Skin of body (tissue), 1 donor: ENCODE measurements at regions not wholly inside any gene's neighbourhood (a gene's known extent, or its start where the extent isn't known, plus 50 kb on each side); places are given as distances from the start of the nearest gene placed in this dataset.

Source experiments
- DNase-seq: peaks from one replicate; lab custom pipeline; 2025; lab: John Stamatoyannopoulos, UW

DNA sequence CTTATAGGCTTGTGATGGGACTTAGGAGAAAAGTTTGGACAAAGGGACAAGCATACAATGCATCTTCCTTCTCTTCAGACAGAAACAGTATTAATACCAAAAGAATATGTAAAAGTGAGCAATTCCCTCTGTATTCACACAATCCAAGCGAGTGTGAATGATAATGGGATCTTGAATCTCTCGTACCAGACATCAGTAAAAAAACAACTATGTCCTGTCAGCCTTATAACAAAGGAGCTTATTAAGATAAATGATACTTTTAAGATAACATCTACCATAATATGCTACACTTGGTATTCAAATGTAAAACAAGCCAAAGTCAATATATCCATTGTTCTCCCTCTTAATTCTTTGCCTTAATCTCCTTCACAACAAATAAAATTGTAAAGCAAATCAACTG, 288.6 kb upstream of the CNTN6 start:
- no peak for DNase-seq

DNA sequence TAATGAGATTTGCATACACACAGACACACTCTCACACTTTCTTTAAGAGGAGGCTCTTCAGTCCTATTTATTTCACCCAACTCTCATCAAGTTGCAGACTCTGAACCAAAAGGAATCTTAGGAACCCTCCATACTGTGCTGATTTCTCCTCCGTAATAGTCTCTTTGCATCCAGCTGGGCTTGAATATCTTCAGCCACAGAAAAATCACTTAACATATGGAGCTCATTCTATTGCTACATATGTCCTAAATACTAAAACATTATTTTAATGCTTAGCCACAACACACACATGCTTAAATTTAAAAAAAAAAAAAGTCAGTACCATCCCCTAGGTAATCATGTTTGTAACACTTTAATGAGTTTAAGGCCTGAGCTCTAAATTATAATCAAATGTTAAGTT, 287.5 kb upstream of the CNTN6 start:
- no peak for DNase-seq

DNA sequence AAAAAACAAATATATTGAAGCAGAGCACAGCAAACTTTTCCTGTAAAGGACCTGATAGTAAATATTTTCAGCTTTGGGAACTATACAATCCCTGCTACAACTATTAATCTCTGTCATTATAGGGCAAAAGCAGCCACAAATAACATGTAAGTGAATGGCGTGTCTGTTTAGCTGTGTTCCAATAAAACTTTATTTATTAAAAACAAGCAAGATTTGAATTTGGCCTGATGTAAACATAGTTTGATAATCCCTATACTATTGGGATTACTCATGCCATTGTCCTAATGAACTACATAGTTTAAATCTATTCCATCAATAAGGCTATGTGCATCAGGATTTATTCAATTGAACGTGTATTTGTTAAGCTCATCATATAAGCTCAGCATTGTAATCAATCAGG, 286.8 kb upstream of the CNTN6 start:
- DNase-seq: no peak

DNA sequence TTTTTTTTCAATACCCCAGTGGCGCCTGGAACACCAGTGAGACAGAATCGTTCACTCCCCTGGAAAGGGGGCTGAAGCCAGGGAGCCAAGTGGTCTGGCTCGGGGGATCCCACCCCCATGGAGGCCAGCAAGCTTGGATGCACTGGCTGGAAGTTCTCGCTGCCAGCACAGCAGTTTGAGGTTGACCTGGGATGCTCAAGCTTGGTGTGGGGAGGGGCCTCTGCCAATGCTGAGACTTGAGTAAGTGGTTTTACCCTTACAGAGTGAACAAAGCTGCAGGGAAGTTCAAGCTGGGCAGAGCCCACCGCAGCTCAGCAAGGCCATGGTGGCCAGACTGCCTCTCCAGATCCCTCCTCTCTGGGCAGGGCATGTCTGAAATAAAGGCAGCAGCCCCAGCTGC, 276.2 kb upstream of the CNTN6 start:
- DNase-seq: no peak

DNA sequence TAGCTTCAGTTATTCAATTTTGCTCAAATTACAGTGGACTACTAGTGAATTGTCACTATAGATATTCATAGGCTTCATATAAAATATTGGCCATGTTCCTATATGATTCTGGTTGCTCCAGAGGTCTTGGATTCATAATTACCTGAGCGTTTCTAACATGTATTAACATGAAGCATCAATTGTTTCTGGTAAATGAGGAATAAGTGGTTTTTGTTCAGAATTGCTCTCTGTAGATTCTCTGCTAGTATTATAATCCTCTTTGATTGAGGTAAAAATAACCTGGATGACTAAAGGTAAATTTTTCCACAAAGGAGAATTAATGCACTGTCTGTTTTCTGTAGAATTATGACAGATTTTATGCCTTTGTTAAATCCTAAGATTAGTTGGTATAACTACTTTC, 258.1 kb upstream of the CNTN6 start:
- DNase-seq: no peak

DNA sequence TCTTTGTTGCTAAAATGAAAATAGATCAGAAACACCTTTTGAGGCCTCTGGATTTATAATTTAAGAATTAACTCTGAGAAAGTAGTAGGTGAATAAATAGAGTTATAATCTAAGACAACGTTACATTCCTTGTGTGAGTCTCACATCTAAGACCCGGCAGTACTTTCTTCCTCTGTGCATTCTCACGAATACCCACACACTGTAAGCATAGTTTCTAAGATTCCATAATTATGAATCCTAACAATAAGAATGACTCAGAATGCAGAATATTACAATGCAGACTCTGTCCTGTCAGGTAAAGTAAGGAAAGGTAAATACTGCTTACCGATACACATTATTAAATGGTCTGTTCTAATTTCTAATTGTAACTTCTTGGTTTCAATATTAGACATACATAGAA, 257.7 kb upstream of the CNTN6 start:
- no peak for DNase-seq

DNA sequence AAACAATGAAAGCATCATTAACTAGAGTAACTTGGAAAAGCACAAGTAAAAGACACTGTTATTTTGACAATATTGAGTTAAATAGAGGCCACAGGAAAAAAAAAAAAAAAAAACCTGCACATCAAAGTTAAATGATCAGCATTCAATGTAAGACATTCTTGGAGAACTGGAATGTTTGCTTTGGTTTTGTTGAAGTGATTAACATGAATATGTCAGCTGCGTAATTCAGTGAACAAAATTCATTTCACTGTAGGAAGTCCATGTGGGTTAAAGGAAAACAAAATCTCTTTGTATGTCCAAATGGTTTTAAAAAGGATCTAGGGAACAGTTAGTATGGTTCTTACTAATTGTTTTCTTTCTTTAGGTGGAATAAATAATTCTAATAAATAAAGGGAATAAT, 252.8 kb upstream of the CNTN6 start:
- no peak for DNase-seq

DNA sequence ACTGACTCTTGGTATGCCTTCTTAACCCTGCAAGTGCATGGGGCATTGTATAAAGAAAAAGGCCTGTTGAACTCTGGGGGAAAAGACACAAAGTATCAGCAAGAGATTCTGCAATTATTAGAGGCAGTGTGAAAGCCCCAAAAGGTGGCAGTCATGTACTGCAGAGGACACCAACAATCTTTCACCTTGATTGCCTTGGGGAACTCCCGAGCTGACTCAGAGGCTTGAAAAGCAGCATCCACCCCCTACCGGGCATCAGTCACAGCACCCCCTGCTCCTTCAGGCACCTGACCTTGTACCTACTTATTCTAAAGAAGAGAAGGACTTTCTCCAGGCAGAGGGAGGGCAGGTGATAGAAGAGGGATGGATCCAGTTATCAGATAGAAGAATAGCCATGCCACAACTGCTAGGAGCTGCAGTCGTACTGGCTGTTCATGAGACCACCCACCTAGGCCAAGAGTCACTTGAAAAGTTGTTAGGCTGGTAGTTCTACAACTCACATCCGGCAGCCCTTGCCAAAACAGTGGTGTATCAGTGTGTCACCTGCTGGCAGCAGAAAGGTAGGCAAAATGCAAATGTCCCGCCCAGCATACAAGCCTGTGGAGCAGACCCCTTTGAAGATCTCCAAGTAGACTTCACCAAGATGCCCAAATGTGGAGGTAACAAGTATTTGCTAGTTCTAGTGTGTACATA, 241.6 kb upstream of the CNTN6 start:
- no peak for DNase-seq

DNA sequence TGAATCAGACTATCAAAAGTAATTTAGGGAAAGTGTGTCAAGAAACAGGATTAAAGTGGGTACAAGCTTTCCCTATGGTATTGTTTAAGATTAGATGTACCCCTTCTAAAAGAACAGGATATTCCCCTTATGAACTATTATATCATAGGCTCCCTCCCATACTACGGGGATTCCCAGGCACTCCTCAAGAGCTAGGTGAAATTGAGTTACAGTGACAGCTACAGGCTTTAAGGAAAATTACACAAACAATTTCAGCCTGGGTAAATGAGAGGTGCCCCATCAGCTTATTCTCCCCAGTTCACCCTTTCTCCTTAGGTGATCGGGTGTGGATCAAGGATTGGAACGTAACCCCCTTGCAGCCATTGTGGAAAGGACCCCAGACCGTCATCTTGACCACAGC, 240.8 kb upstream of the CNTN6 start:
- no peak for DNase-seq

DNA sequence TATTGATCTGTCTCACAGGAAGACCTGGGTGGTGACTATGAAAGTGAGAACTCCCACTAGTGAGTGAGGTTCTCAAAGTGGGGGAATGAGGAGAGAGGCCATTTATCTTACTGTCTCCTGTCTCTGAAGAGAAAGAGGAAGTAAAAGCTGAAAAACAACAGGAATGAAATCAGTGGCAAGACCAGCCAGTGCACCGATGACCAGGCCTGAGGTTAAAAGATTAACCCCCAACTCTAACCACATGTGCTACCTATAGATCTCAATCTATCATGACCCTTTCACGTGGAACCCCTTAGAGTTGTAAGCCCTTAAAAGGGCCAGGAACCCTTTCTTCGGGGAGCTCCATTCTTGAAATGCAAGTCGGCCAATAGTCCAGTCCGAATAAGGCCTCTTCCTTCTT, 239.3 kb upstream of the CNTN6 start:
- DNase-seq: no peak

DNA sequence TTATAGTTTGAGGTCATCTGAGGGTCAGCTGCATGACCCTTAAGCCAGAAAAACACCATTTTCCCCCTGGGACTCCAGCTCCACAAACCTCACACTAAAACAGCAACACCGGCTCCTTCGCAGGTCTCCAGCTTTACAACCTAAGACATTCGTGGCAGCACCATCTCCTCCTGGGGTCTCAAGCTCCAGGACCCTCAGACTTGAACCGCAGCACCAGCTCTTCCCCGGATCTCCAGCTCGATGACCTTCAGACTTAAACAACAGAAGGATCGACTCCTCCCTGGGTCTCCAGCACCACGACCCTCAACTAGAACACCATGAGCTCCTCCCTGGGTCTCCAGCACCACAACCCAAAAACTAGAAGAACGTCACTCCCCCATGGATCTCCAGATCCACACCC, 233.7 kb upstream of the CNTN6 start:
- DNase-seq: no peak

DNA sequence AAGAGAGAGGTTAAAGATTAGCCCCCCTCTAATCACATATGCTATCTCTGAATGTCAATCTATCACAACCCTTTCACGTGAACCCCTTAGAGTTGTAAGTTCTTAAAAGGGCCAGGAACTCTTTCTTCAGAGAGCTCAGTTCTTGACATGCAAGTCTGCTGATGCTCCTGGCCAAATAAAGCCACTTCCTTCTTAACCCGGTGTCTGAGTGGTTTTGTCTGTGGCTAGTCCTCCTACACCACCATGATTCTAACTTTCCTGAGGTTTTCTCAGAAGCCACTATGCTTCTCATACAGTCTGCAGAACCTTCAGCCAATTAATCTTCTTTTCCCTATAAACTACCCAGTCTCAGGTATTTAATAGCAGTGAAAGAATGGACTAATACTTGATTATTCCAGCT, 231.1 kb upstream of the CNTN6 start:
- DNase-seq: no peak

DNA sequence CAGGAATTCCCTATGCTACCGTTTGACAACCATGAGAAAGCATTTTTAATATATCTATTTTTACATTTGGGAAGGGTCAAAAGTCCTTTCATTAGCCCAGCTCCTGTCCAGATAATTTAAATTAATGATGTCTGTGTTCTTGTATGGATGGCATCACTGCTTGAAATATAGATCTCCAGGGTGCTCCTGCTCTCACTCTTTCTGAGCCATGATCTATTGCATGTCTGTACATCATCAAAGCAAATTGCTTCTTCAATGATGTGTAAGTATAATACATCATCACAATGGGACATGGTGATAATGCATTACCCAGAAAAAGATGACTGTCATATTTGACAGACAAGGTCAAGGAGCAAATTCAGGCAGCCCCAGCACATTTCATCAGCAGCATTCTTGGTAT, 223.6 kb upstream of the CNTN6 start:
- no peak for DNase-seq

DNA sequence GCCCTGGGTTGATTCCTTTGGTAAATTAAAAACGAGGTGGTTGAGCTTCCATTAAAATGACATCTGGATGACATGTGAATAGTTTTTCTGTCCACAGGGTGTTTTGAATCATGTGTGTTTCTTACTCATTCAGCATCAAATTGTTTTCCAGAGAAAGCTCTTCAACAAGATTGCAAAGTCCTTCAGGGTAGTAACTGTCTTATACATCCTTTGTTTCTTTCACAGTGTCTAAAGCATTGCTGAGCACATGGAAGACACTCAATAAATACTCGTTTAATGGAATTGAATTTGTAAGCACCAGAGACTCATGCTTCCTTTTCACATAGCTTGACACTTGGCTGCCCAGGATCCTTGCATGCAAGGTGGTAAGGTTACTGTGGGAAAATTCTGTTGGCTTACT, 223.1 kb upstream of the CNTN6 start:
- peak; percentile 5 for DNase-seq

DNA sequence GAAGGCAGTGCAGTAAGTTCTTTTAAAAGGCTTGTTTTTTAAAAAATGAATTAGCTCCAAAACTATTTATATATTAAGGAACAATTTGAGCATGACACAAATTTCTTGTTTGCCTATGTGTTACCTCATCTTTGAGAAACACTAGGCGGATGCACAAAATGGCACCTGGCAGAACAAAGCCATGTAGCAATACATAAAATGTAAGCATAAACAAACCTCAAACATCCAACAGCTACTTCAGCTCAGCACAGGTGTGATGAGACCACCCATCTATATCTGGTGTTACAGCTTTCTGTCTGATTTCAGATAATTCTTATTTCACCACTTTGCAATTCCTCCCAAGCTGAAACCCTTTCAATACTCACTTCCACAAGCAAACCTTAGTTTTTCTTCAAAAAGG, 221.2 kb upstream of the CNTN6 start:
- no peak for DNase-seq

DNA sequence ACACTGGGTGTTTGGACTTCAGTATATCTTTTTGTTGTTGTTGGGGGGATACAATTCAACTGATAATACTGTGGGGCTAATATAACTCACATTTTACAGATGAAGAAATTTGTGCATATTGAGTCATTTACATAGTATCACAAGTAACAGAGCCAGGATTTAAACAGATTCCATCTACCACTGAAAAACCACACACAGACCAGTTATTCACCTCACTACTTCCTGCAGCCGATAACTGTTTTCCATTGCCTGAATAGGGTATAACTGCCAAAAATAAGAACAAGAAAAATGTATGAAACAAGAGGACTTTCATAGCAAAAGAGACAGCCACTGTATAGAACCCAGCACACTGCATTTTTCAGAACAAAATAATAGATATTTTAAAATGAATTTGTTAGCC, 215.8 kb upstream of the CNTN6 start:
- no peak for DNase-seq

DNA sequence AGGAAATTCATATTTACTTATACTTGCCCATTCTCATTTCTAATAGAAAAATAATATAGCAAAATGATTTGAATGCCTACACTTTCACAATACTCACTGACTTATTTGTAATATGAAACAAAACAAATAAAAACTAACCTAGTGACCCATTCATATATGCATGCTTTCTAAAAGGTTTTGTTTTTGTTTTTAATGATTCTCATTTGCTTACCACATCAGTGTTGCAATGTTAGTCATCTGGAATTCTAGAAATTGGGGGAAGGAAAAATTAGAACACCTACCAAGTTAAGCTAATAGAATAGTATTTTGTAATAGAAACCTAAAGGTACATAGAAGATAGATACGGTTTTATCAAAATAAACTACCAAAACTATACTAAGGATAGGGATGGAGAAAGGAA, 214.1 kb upstream of the CNTN6 start:
- DNase-seq: no peak

DNA sequence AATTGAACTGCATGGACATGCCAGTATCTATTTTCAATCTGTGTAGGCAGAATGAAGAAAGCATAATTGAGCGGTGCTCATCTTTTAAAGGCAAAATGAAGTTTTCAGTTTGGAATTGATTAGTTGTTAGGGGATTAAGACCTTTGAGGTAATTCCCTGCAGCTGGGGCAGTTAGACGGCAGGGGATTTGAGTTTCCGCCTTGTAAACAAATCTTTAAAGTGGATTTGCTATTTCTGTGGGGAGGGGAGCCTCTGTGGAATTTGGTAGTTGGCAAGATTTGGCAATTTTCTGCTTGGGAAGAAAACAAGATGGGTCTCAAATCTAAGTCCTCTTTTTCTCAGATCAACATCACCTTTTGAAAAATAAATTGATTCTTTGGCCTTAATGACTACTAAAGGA, 212.5 kb upstream of the CNTN6 start:
- no peak for DNase-seq

DNA sequence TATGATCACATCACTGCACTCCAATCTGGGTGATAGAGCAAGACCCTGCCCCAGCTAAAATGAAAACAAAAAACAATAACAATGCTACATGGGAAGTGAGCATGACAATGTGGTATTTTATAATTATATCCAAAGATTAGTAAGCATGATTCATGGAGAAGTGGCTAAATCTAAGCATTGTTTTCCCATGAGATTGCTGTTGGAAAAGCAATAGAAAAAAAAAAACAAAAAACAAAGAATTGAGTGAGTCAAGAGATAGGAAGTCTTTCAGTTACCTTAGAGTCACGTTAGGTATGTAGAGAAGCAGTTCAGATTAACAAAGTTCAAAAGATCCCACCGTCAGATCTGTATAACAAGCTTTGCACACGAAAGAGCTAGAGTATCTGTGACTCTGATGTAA, 210.3 kb upstream of the CNTN6 start:
- no peak for DNase-seq

DNA sequence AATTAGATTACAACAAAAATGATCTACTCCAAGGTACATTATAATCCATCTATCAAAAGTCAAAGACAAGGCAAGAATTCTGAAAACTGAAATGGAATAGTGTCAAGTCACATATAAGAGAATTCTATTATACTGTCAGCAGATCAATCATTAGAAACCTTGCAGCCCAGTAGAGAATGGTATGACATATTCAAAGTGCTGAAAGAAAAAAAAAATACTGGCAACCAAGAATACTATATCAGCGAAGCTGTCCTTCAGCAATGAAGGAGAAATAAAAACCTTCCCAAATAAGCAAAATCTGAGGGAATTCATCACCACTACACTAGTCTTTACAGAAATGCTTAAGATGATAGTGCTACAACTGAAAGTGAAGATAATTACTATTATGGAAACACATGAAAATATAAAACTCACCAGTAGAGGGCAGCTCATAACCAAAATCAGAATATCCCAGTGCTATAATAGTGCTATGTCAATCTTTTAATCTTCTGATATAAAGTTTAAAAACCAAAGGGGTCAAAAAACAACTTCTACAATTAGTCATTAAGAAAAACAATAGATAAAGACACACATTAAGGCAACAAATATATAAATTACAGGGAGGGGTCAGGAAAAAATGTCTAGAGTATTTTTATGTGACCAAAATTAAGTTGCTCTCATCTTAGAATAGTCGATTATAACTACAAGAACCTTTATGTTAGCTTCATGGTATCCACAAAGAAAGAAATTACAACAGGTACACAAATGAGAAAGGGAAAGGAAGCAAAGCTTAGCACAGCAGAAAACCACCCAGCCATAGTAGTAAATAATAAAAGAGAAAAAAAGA, 190.7 kb upstream of the CNTN6 start:
- no peak for DNase-seq

DNA sequence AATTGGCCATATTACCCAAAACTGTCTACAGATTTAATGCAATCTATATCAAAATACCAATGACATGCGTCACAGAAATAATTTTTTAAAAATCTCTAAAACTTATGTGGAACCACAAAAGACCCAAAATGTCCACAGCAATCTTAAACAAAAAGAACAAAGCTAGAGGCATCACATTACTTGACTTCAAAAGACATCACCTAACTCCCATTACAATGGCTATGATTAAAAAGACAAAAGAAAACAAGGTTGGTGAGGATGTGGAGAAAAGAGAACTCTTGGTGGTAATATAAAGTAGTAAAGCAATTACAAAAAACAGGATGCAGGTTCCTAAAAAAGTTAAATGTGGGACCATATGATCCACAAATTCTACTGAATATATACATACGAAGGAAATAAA, 187.6 kb upstream of the CNTN6 start:
- DNase-seq: no peak

DNA sequence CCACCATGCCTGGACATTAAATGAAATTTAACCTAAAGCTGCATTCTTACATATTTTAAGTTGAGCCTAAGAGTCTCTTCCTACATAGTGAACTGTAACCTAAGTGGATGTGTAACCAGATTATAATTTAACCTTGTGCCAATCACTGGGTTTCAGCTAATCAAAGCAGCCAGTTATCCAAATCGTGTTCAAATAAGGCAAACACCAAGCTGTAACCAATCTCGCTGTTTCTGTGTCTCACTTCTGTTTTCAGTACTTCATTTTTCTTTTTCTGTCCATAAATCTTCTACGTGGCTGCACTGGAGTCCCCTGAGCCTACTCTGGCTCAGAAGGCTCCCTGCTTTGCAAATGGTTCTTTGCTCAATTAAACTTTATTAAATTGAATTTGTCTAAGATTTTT, 186.1 kb upstream of the CNTN6 start:
- DNase-seq: no peak

DNA sequence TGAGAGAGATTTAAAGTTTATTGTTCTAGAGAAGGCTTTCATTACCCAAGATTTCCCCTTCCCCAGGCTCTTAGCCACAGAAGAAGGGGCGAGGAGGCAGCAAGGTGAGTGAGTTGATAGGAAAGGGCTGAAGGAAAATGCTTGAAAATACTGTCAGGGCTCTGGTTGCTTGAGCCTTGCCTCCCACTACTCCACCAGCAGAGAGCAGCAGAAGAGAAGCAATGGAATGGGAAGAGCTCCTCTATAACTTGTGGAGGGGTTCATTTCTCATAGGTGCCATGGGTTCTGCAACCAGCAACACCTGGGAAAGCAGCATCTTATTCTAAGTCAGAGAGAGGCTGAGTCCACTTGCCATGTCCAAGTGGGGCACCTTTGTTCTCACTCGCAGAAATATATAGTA, 184.0 kb upstream of the CNTN6 start:
- DNase-seq: no peak
